GM12878 (cell line): ENCODE measurements at regions not wholly inside any gene's neighbourhood (a gene's known extent, or its start where the extent isn't known, plus 50 kb on each side); places are given as distances from the start of the nearest gene placed in this dataset.

Experiments used
- FOXM1 ChIP-seq: IDR thresholded peaks from 2 replicates; pipeline ENCODE4 v1.6.1; 2012; ENCODE audit warnings: low read depth, mild to moderate bottlenecking, inconsistent platforms, low read length, moderate library complexity
- NFYB ChIP-seq: IDR thresholded peaks from 2 replicates; pipeline ENCODE4 v1.6.1; 2011; ENCODE audit warnings: low read depth, mild to moderate bottlenecking, low read length, improper control_type of control experiment, moderate library complexity; ENCODE audit not compliant: insufficient read depth
- POLR2AphosphoS2 ChIP-seq: IDR thresholded peaks from 2 replicates; pipeline ENCODE4 v1.6.1; 2011; ENCODE audit warnings: low read depth, mild to moderate bottlenecking, low read length, improper control_type of control experiment, moderate library complexity
- SMAD5 ChIP-seq: IDR thresholded peaks from 2 replicates; pipeline ENCODE4 v1.6.1; 2016; ENCODE audit warnings: antibody characterized with exemption, low read depth
- TF ChIP-seq, protein P1 (sequence below), 3 experiments: IDR thresholded peaks in 2 of 3; conservative IDR thresholded peaks in 1 of 3; 2 replicates each; pipeline ENCODE4 v1.5.1; 2011; ENCODE audit warnings: low read depth in 3 of 3, low read length in 3 of 3, mild to moderate bottlenecking in 3 of 3, control low read depth in 2 of 3, moderate library complexity in 2 of 3, inconsistent platforms in 1 of 3, mixed read lengths in 1 of 3; ENCODE audit not compliant: control insufficient read depth in 2 of 3, insufficient read depth in 1 of 3; ENCODE audit errors: extremely low read depth in 1 of 3

DNA sequence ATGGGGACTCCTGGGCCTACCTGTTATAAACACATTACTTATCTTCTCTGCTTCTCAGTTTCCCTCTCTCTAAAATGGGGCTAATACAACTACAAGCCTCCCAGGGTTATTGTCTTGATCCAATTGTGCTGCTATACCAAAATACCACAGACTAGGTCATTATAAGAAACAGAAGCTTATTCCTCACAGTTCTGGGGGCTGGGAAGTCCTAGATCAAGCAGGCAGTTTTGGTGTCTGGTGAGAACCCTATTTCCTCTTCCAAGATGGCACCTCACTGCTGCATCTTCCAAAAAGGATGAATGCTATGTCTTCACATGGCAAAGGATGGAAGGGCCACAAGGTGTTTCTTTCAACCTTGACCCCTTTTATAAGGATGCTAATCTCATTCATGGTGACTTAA lies 732.9 kb upstream of the TBX3 start:
- TF ChIP-seq, protein P1, sequence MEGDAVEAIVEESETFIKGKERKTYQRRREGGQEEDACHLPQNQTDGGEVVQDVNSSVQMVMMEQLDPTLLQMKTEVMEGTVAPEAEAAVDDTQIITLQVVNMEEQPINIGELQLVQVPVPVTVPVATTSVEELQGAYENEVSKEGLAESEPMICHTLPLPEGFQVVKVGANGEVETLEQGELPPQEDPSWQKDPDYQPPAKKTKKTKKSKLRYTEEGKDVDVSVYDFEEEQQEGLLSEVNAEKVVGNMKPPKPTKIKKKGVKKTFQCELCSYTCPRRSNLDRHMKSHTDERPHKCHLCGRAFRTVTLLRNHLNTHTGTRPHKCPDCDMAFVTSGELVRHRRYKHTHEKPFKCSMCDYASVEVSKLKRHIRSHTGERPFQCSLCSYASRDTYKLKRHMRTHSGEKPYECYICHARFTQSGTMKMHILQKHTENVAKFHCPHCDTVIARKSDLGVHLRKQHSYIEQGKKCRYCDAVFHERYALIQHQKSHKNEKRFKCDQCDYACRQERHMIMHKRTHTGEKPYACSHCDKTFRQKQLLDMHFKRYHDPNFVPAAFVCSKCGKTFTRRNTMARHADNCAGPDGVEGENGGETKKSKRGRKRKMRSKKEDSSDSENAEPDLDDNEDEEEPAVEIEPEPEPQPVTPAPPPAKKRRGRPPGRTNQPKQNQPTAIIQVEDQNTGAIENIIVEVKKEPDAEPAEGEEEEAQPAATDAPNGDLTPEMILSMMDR (IDR thresholded peaks at IDR 0.05 in 2 of 3, conservative IDR thresholded peaks at IDR 0.05 in 1 of 3; ENCODE audit: control insufficient read depth in 2 of 3, extremely low read depth in 1 of 3, insufficient read depth in 1 of 3, low read depth in 3 of 3, low read length in 3 of 3): no peak
- TF ChIP-seq SMAD5 (no peak), NFYB (no peak), POLR2AphosphoS2 (no peak), FOXM1 (no peak)
